Tibial artery (tissue), 4 donors: ENCODE measurements at regions not wholly inside any gene's neighbourhood (a gene's known extent, or its start where the extent isn't known, plus 50 kb on each side); places are given as distances from the start of the nearest gene placed in this dataset.

Experiments
- DNase-seq, 2 donors: peaks; one replicate each; pipeline ENCODE4 v3.0.0-alpha.2; 2019
- H3K27ac ChIP-seq, 2 donors: fragments of 200-600 bp; sonication (generic) in 1 of 2; 1 replicate in 1 of 2; 2 replicates in 1 of 2; pipeline ENCODE4 v1.5.1; 2018 to 2019; ENCODE audit warnings: mild to moderate bottlenecking in 1 of 2
- H3K27me3 ChIP-seq, 2 donors: fragments of 200-600 bp; sonication (generic) in 1 of 2; one replicate each; pipeline versions ENCODE4 v1.5.1 to v1.6.0; 2016 to 2019
- H3K36me3 ChIP-seq, 3 donors: fragments of 200-600 bp; sonication (generic) in 2 of 3; one replicate each; pipeline ENCODE4 v1.5.1; 2016 to 2019; ENCODE audit warnings: mild to moderate bottlenecking in 2 of 3
- H3K4me1 ChIP-seq, 4 donors: fragments of 200-600 bp; sonication (generic) in 2 of 4; 1 replicate in 3 of 4; 2 replicates in 1 of 4; pipeline ENCODE4 v1.5.1; 2016 to 2019
- H3K4me3 ChIP-seq, 2 donors: fragments of 200-600 bp; sonication (generic) in 1 of 2; 1 replicate in 1 of 2; 2 replicates in 1 of 2; pipeline ENCODE4 v1.5.1; 2018 to 2019; ENCODE audit warnings: mild to moderate bottlenecking in 2 of 2
- H3K9me3 ChIP-seq, 3 donors: fragments of 200-600 bp; sonication (generic) in 1 of 3; one replicate each; pipeline ENCODE4 v1.5.1; 2016 to 2019
- CTCF ChIP-seq, 2 experiments: fragments of 200-600 bp in 1 of 2; fragments of 450-650 bp in 1 of 2; IDR thresholded peaks; one replicate each; pipeline ENCODE4 v1.5.1; 2017 to 2019; ENCODE audit warnings: antibody characterized with exemption in 2 of 2, mild to moderate bottlenecking in 1 of 2, moderate library complexity in 1 of 2
- intact Hi-C: fragments of 100-400 bp; cut with DNase I; formaldehyde crosslinking; loops from one replicate; pipeline ENCODE4 v1.15.0; 2023; ENCODE audit warnings: low total_unique reads

- Histone ChIP-seq H3K4me1 (no peaks in the 10 kb centered on the region), H3K36me3 (no peaks in the 10 kb centered on the region), H3K9me3 (no peaks in the 10 kb centered on the region), H3K27ac (no peak overlapping the region), H3K4me3 (no peak overlapping the region), H3K27me3 (no peaks in the 10 kb centered on the region)
- DNase-seq, result no peak
- no peak for TF ChIP-seq CTCF (IDR thresholded peaks at IDR 0.05)
- intact Hi-C loops, result no loop called here
Observed at GRCh38 chr2:104344306-104344705, 509.6 kb upstream of the POU3F3 start.

GRCh38 chr2:104344985-104345384, 508.9 kb upstream of the POU3F3 start:
- no peak overlapping the region for H3K4me3 ChIP-seq
- H3K27me3 ChIP-seq, result no peaks in the 10 kb centered on the region
- H3K4me1 ChIP-seq, result no peaks in the 10 kb centered on the region
- no peak overlapping the region for H3K27ac ChIP-seq
- intact Hi-C loops, result no loop called here
- DNase-seq, result no peak
- H3K36me3 ChIP-seq, result no peaks in the 10 kb centered on the region
- TF ChIP-seq CTCF (IDR thresholded peaks at IDR 0.05), result no peak
- H3K9me3 ChIP-seq, result no peaks in the 10 kb centered on the region

- intact Hi-C loops, result no loop called here
- Histone ChIP-seq H3K36me3 (no peaks in the 10 kb centered on the region), H3K4me1 (no peaks in the 10 kb centered on the region), H3K27ac (no peak overlapping the region), H3K4me3 (no peak overlapping the region), H3K27me3 (peaks cover 0 to 5% of the 10 kb centered on the region in 2 donors), H3K9me3 (no peaks in the 10 kb centered on the region)
- TF ChIP-seq CTCF (IDR thresholded peaks at IDR 0.05), result no peak
- no peak for DNase-seq
Observed at GRCh38 chr2:104358122-104358521, 495.8 kb upstream of the POU3F3 start.

- no peaks in the 10 kb centered on the region for H3K36me3 ChIP-seq
- no peaks in the 10 kb centered on the region for H3K27me3 ChIP-seq
- no peak overlapping the region for H3K27ac ChIP-seq
- no peak for TF ChIP-seq CTCF (IDR thresholded peaks at IDR 0.05)
- no peaks in the 10 kb centered on the region for H3K4me1 ChIP-seq
- DNase-seq, result no peak
- no peaks in the 10 kb centered on the region for H3K9me3 ChIP-seq
- intact Hi-C loops, result no loop called here
- no peak overlapping the region for H3K4me3 ChIP-seq
Observed at GRCh38 chr2:104361414-104361813, 492.5 kb upstream of the POU3F3 start.

- Histone ChIP-seq H3K27me3 (no peaks in the 10 kb centered on the region), H3K4me3 (no peak overlapping the region), H3K36me3 (no peaks in the 10 kb centered on the region), H3K9me3 (no peaks in the 10 kb centered on the region), H3K27ac (no peak overlapping the region), H3K4me1 (no peaks in the 10 kb centered on the region)
- no peak for DNase-seq
- TF ChIP-seq CTCF (IDR thresholded peaks at IDR 0.05), result no peak
- intact Hi-C loops, result no loop called here
Observed at GRCh38 chr2:104368089-104368488, 485.8 kb upstream of the POU3F3 start.

- H3K27me3 ChIP-seq, result no peaks in the 10 kb centered on the region
- no peaks in the 10 kb centered on the region for H3K4me1 ChIP-seq
- intact Hi-C loops, result no loop called here
- TF ChIP-seq CTCF (IDR thresholded peaks at IDR 0.05), result no peak
- DNase-seq, result no peak
- H3K27ac ChIP-seq, result no peak overlapping the region
- H3K36me3 ChIP-seq, result no peaks in the 10 kb centered on the region
- H3K9me3 ChIP-seq, result no peaks in the 10 kb centered on the region
- H3K4me3 ChIP-seq, result no peak overlapping the region
Observed at GRCh38 chr2:104371087-104371781, 482.7 kb upstream of the POU3F3 start.
